ENCODE measurements at regions not wholly inside any gene's neighbourhood (a gene's known extent, or its start where the extent isn't known, plus 50 kb on each side); places are given as distances from the start of the nearest gene placed in this dataset.

GRCh38 chr3:161555320-161555719 is 58.7 kb downstream of the OTOL1 start:
- Mint-ChIP-seq H3K4me3 (no peak overlapping the region), H3K4me1 (no peaks in the 10 kb centered on the region), H3K36me3 (no peaks in the 10 kb centered on the region), H3K9me3 (peaks cover 0 to 2% (median 0%) of the 10 kb centered on the region in 3 donors), H3K27ac (no peak overlapping the region), H3K27me3 (peaks cover 1% of the 10 kb centered on the region)

- Mint-ChIP-seq H3K4me3 (no peak overlapping the region), H3K36me3 (no peaks in the 10 kb centered on the region), H3K9me3 (peaks cover 0 to 2% (median 0%) of the 10 kb centered on the region in 3 donors), H3K4me1 (no peaks in the 10 kb centered on the region), H3K27ac (no peak overlapping the region), H3K27me3 (peaks cover 1% of the 10 kb centered on the region)
Observed at GRCh38 chr3:161556533-161556932, 59.9 kb downstream of the OTOL1 start.

GRCh38 chr3:161556941-161557340 is 60.3 kb downstream of the OTOL1 start:
- H3K27ac Mint-ChIP-seq: no peak overlapping the region
- no peaks in the 10 kb centered on the region for H3K36me3 Mint-ChIP-seq
- peaks cover 1% of the 10 kb centered on the region for H3K27me3 Mint-ChIP-seq
- H3K4me1 Mint-ChIP-seq: no peaks in the 10 kb centered on the region
- no peak overlapping the region for H3K4me3 Mint-ChIP-seq
- H3K9me3 Mint-ChIP-seq: peaks cover 0 to 2% (median 0%) of the 10 kb centered on the region in 3 donors

GRCh38 chr3:161557445-161558150 is 61.0 kb downstream of the OTOL1 start:
- peaks cover 0 to 2% (median 0%) of the 10 kb centered on the region in 3 donors for H3K9me3 Mint-ChIP-seq
- no peak overlapping the region for H3K27ac Mint-ChIP-seq
- H3K4me3 Mint-ChIP-seq: no peak overlapping the region
- H3K27me3 Mint-ChIP-seq: peaks cover 1% of the 10 kb centered on the region
- no peaks in the 10 kb centered on the region for H3K36me3 Mint-ChIP-seq
- no peaks in the 10 kb centered on the region for H3K4me1 Mint-ChIP-seq

- Mint-ChIP-seq H3K27ac (no peak overlapping the region), H3K36me3 (no peaks in the 10 kb centered on the region), H3K9me3 (peaks cover 0 to 2% (median 0%) of the 10 kb centered on the region in 3 donors), H3K27me3 (peaks cover 1% of the 10 kb centered on the region), H3K4me3 (no peak overlapping the region), H3K4me1 (no peaks in the 10 kb centered on the region)
Observed at GRCh38 chr3:161558236-161558635, 61.6 kb downstream of the OTOL1 start.

- no peaks in the 10 kb centered on the region for H3K9me3 Mint-ChIP-seq
- no peaks in the 10 kb centered on the region for H3K36me3 Mint-ChIP-seq
- H3K4me1 Mint-ChIP-seq: no peaks in the 10 kb centered on the region
- no peak overlapping the region for H3K27ac Mint-ChIP-seq
- H3K4me3 Mint-ChIP-seq: no peak overlapping the region
- H3K27me3 Mint-ChIP-seq: peaks cover 1% of the 10 kb centered on the region
Observed at GRCh38 chr3:161559177-161559998, 62.8 kb downstream of the OTOL1 start.

GRCh38 chr3:161560008-161560637 is 63.5 kb downstream of the OTOL1 start:
- no peaks in the 10 kb centered on the region for H3K9me3 Mint-ChIP-seq
- H3K27ac Mint-ChIP-seq: no peak overlapping the region
- H3K4me1 Mint-ChIP-seq: no peaks in the 10 kb centered on the region
- peaks cover 1% of the 10 kb centered on the region for H3K27me3 Mint-ChIP-seq
- no peaks in the 10 kb centered on the region for H3K36me3 Mint-ChIP-seq
- H3K4me3 Mint-ChIP-seq: no peak overlapping the region

- H3K4me1 Mint-ChIP-seq: no peaks in the 10 kb centered on the region
- no peak overlapping the region for H3K4me3 Mint-ChIP-seq
- H3K36me3 Mint-ChIP-seq: no peaks in the 10 kb centered on the region
- H3K27ac Mint-ChIP-seq: no peak overlapping the region
- no peaks in the 10 kb centered on the region for H3K27me3 Mint-ChIP-seq
- no peaks in the 10 kb centered on the region for H3K9me3 Mint-ChIP-seq
Observed at GRCh38 chr3:161567577-161568361, 71.2 kb downstream of the OTOL1 start.

GRCh38 chr3:161568671-161569070 is 72.1 kb downstream of the OTOL1 start:
- no peaks in the 10 kb centered on the region for H3K27me3 Mint-ChIP-seq
- no peak overlapping the region for H3K27ac Mint-ChIP-seq
- H3K4me3 Mint-ChIP-seq: no peak overlapping the region
- H3K9me3 Mint-ChIP-seq: no peaks in the 10 kb centered on the region
- H3K4me1 Mint-ChIP-seq: no peaks in the 10 kb centered on the region
- H3K36me3 Mint-ChIP-seq: no peaks in the 10 kb centered on the region

- H3K4me3 Mint-ChIP-seq: no peak overlapping the region
- no peaks in the 10 kb centered on the region for H3K9me3 Mint-ChIP-seq
- H3K27ac Mint-ChIP-seq: no peak overlapping the region
- no peaks in the 10 kb centered on the region for H3K4me1 Mint-ChIP-seq
- no peaks in the 10 kb centered on the region for H3K27me3 Mint-ChIP-seq
- H3K36me3 Mint-ChIP-seq: no peaks in the 10 kb centered on the region
Observed at GRCh38 chr3:161571951-161572350, 75.3 kb downstream of the OTOL1 start.

GRCh38 chr3:161573136-161573535 is 76.5 kb downstream of the OTOL1 start:
- Mint-ChIP-seq H3K9me3 (no peaks in the 10 kb centered on the region), H3K27ac (no peak overlapping the region), H3K36me3 (no peaks in the 10 kb centered on the region), H3K4me1 (no peaks in the 10 kb centered on the region), H3K27me3 (no peaks in the 10 kb centered on the region), H3K4me3 (no peak overlapping the region)

- no peak overlapping the region for H3K4me3 Mint-ChIP-seq
- H3K27me3 Mint-ChIP-seq: no peaks in the 10 kb centered on the region
- no peaks in the 10 kb centered on the region for H3K36me3 Mint-ChIP-seq
- no peak overlapping the region for H3K27ac Mint-ChIP-seq
- no peaks in the 10 kb centered on the region for H3K4me1 Mint-ChIP-seq
- H3K9me3 Mint-ChIP-seq: no peaks in the 10 kb centered on the region
Observed at GRCh38 chr3:161575901-161576300, 79.3 kb downstream of the OTOL1 start.

GRCh38 chr3:161576311-161576710 is 79.7 kb downstream of the OTOL1 start:
- Mint-ChIP-seq H3K36me3 (no peaks in the 10 kb centered on the region), H3K9me3 (no peaks in the 10 kb centered on the region), H3K27ac (no peak overlapping the region), H3K4me1 (no peaks in the 10 kb centered on the region), H3K4me3 (no peak overlapping the region), H3K27me3 (no peaks in the 10 kb centered on the region)

GRCh38 chr3:161576714-161577510 is 80.3 kb downstream of the OTOL1 start:
- Mint-ChIP-seq H3K36me3 (no peaks in the 10 kb centered on the region), H3K4me3 (no peak overlapping the region), H3K9me3 (no peaks in the 10 kb centered on the region), H3K27ac (no peak overlapping the region), H3K4me1 (no peaks in the 10 kb centered on the region), H3K27me3 (no peaks in the 10 kb centered on the region)
